ENCODE measurements at regions not wholly inside any gene's neighbourhood (a gene's known extent, or its start where the extent isn't known, plus 50 kb on each side); places are given as distances from the start of the nearest gene placed in this dataset.

- DNase-seq, result no peak
- H3K4me3 ChIP-seq, result no peak overlapping the region
- no peaks in the 10 kb centered on the region for H3K9me3 ChIP-seq
- no peaks in the 10 kb centered on the region for H3K36me3 ChIP-seq
- H3K27ac ChIP-seq, result no peak overlapping the region
- TF ChIP-seq, protein P1, sequence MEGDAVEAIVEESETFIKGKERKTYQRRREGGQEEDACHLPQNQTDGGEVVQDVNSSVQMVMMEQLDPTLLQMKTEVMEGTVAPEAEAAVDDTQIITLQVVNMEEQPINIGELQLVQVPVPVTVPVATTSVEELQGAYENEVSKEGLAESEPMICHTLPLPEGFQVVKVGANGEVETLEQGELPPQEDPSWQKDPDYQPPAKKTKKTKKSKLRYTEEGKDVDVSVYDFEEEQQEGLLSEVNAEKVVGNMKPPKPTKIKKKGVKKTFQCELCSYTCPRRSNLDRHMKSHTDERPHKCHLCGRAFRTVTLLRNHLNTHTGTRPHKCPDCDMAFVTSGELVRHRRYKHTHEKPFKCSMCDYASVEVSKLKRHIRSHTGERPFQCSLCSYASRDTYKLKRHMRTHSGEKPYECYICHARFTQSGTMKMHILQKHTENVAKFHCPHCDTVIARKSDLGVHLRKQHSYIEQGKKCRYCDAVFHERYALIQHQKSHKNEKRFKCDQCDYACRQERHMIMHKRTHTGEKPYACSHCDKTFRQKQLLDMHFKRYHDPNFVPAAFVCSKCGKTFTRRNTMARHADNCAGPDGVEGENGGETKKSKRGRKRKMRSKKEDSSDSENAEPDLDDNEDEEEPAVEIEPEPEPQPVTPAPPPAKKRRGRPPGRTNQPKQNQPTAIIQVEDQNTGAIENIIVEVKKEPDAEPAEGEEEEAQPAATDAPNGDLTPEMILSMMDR (IDR thresholded peaks at IDR 0.05), result no peak
- H3K27me3 ChIP-seq, result no peaks in the 10 kb centered on the region
- no peak for ATAC-seq
- no peaks in the 10 kb centered on the region for H3K4me1 ChIP-seq
- intact Hi-C loops (cut with DNase I), result no loop called here
These were observed 263.0 kb downstream of the ZNF516 start for GRCh38 chr18:76232010-76232409.

GRCh38 chr18:76231402-76231801 lies 263.6 kb downstream of the ZNF516 start:
- Histone ChIP-seq H3K36me3 (no peaks in the 10 kb centered on the region), H3K27me3 (no peaks in the 10 kb centered on the region), H3K4me3 (no peak overlapping the region), H3K9me3 (no peaks in the 10 kb centered on the region), H3K4me1 (no peaks in the 10 kb centered on the region), H3K27ac (no peak overlapping the region)
- TF ChIP-seq, protein P1 (IDR thresholded peaks at IDR 0.05), result no peak
- DNase-seq (no peak), ATAC-seq (no peak)
- intact Hi-C loops (cut with DNase I), result no loop called here

- no peak overlapping the region for H3K4me3 ChIP-seq
- H3K27ac ChIP-seq, result no peak overlapping the region
- no peaks in the 10 kb centered on the region for H3K4me1 ChIP-seq
- TF ChIP-seq, protein P1 (IDR thresholded peaks at IDR 0.05), result no peak
- intact Hi-C loops (cut with DNase I), result no loop called here
- no peak for ATAC-seq
- no peaks in the 10 kb centered on the region for H3K36me3 ChIP-seq
- H3K9me3 ChIP-seq, result no peaks in the 10 kb centered on the region
- no peak for DNase-seq
- no peaks in the 10 kb centered on the region for H3K27me3 ChIP-seq
These were observed 264.3 kb downstream of the ZNF516 start for GRCh38 chr18:76230791-76231190.

- Histone ChIP-seq H3K36me3 (no peaks in the 10 kb centered on the region), H3K4me3 (no peak overlapping the region), H3K27me3 (no peaks in the 10 kb centered on the region), H3K27ac (no peak overlapping the region), H3K4me1 (no peaks in the 10 kb centered on the region), H3K9me3 (no peaks in the 10 kb centered on the region)
- TF ChIP-seq, protein P1 (IDR thresholded peaks at IDR 0.05), result no peak
- ATAC-seq, result no peak
- no peak for DNase-seq
- intact Hi-C loops (cut with DNase I), result no loop called here
These were observed 266.3 kb downstream of the ZNF516 start for GRCh38 chr18:76228716-76229115.

DNA sequence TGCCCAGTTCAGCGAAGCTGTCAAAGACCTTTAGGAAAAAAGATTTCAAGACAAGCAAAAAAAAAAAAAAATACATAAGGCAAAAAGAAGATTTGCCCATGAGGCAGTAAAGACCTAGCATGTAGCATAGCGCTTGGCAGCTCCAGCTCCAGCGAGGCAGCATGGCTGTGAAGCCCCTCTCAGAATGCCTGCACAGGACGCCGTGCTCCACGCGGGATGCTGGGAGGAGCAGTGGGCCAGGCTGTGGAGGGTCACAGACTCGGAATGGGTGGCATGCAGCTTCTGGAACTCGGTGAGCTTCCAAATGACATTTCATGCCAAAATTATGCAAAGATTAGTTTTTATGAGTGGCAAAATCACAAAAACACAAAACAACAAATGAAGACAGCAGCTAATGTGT lies 267.3 kb downstream of the ZNF516 start:
- TF ChIP-seq, protein P1 (IDR thresholded peaks at IDR 0.05), result no peak
- Histone ChIP-seq H3K36me3 (no peaks in the 10 kb centered on the region), H3K27ac (no peak overlapping the region), H3K27me3 (no peaks in the 10 kb centered on the region), H3K4me3 (no peak overlapping the region), H3K4me1 (no peaks in the 10 kb centered on the region), H3K9me3 (no peaks in the 10 kb centered on the region)
- ATAC-seq, result no peak
- no peak for DNase-seq
- intact Hi-C loops (cut with DNase I), result no loop called here

DNA sequence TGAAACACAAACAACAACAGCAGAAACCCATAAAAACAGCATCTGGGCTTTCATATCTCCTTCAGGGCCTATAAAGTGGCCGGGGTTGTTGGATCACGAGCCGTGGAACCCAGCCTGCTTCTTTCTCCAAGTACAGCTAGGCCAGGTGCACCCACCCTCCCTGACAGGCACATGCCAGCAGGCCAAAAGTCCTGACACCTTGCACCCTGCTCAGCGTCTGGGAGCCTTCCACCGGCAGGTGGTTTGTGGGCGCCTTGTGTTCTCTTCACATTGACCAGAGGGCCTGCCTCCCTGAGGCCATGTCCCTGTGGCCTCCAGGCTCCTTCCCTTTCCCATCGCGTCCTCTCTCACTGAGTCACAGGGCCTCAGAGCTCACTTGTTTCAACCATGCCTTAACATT lies 271.6 kb downstream of the ZNF516 start:
- intact Hi-C loops (cut with DNase I), result no loop called here
- ATAC-seq, result no peak
- Histone ChIP-seq H3K4me3 (no peak overlapping the region), H3K36me3 (no peaks in the 10 kb centered on the region), H3K27me3 (no peaks in the 10 kb centered on the region), H3K4me1 (no peaks in the 10 kb centered on the region), H3K27ac (no peak overlapping the region), H3K9me3 (no peaks in the 10 kb centered on the region)
- no peak for DNase-seq
- TF ChIP-seq, protein P1 (IDR thresholded peaks at IDR 0.05), result no peak
